GM18520 (cell line): ENCODE measurements at regions not wholly inside any gene's neighbourhood (a gene's known extent, or its start where the extent isn't known, plus 50 kb on each side); places are given as distances from the start of the nearest gene placed in this dataset.
A peak's percentile ranks its signal among the peaks of the same experiment; 100 is the strongest.
"Not testable (repeated sequence)": the region's sequence is repeated elsewhere in the genome, so short reads cannot be mapped to it uniquely, and the experiment has no call there.

Source experiments
- ATAC-seq: cut with Tn5 transposase; IDR thresholded peaks from one replicate; pipeline ENCODE4 v1.9.1; 2021; ENCODE audit not compliant: unreplicated experiment

DNA sequence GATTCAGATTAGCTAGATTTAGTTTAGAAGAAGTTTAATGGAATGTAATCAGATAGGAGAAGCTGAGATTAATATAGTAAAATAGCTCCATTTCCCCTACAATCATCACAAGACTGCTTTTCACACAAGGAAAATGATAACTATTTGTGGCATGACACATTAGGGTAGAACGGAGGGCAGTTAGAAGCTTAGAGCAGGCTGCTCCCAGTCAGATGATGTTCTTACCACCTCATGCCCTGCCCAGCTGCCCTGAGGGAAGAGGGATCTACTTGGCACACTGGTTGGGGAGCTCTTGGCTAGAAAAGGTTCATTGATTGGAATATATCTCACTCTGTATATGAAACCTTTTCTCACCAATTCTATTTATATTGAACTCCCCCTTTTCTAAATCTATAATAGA, 180.7 kb upstream of the IL15 start:
- ATAC-seq, result no peak

DNA sequence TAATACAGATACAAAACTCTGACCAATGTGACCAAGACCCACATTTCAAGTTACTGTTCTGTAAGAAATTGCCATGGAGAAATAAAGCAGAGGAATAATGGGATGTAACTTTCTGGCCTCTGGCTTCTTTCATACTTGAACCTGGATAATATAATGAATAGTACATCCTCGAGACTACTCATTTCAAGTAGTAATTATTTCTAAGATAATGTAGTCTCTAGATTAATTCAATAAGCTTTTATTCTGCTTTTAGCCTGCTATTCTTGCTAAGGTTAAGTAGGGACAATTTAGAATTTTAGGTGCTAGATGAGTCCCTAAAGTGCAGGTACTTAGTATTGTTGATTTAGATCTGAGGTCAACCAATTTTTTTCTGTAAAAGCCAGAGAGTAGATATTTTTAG, 178.7 kb upstream of the IL15 start:
- ATAC-seq, result no peak

DNA sequence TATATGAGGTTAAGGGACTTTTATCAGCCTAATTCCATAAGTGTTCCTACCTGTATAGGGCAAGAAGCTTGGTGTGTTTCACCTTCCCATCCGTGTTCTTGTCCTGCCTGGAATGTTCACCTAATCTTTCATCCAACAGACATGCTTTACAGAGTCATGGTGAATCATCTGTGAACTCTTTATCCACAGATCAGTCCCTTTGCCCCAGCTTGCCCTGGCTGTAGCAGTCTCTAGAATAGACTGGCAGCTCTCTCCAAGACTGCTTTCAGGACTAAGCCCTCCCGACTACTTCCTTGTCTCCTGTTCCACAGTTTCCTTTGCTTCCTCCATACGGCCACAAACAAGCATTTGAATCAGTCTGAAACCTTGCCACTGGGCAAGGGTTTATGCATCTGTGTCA, 177.9 kb upstream of the IL15 start:
- no peak for ATAC-seq

- no peak for ATAC-seq
Measured at GRCh38 chr4:141459020-141459419, 177.4 kb upstream of the IL15 start.

GRCh38 chr4:141462361-141462760, 174.0 kb upstream of the IL15 start:
- no peak for ATAC-seq

DNA sequence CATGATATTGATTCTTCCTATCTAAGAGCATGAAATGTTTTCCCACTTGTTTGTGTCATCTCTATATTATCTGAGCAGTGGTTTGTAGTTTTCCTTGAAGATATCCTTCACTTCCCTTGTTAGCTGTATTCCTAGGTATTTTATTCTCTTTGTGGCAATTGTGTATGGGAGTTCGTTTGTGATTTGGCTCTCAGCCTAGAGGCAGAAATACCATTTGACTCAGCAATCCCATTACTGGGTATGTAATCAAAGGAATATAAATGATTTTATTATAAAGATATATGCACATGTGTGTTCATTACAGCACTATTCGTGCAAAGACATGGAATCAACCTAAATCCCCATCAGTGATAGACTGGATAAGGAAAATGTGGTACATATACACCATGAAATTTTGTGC, 172.7 kb upstream of the IL15 start:
- ATAC-seq, result no peak

- no peak for ATAC-seq
Measured at GRCh38 chr4:141464366-141464765, 172.0 kb upstream of the IL15 start.

GRCh38 chr4:141465171-141465570, 171.2 kb upstream of the IL15 start:
- ATAC-seq, result no peak

GRCh38 chr4:141467225-141467624, 169.2 kb upstream of the IL15 start:
- ATAC-seq, result no peak

DNA sequence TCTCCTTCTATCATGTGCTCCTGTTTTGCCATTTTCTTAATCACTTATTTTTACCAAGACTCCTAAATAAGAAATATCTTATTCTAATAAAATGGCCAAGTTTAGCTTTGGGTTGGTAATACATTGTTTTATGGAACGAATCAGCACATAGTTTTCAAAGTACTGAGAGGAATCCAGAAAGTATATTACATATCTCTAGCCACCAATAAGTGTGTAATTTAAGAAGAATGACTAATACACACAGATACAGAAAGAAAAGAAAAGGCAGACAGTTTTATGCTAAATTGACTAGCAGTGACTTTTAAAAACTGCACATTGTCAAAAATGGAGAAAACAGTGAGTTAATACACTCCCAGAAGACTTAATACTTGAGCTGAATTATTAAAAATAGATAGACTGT, 167.0 kb upstream of the IL15 start:
- ATAC-seq, result no peak

DNA sequence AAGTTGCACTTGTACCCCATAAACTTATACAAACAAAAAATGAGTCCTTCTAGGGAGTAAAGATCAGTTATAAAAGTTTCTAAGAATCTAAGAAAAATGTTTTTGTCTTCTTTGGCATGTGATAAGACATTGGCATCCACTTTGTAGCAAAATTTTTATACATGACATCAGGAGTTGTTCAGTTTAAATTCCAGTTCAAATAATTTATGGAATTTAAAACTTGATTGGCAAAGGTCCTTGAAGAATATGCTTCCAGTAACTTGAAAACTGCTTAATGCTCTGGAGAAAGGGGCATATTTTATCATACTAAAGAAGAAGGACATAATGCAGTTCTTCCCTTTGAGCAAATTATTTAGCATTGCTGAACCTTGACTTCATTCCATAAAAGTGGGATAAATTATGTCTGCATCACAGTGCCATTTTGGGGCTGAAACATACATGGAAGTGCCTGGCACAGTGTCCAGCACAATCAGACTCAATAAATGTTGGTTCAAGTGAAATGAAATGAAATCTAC, 163.3 kb upstream of the IL15 start:
- ATAC-seq, result no peak

DNA sequence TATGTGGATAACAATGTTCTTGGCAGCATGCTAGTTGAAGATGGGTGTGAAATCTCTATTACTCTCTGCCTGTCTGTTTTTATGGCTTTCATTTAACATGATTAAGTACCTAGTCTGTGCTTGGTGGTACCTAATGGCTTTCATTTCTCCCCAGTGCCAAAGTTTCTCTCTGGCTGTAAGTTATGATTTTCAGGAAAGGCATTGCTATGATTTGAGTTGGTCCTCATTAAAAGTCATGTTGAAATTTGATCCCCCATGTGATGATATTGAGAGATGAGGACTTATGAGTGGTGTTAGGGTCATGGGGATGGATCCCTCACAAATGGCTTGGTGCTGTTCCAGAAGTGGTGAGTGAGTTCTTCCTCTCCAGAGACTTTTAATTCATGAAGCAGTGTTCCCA, 162.4 kb upstream of the IL15 start:
- no peak for ATAC-seq

GRCh38 chr4:141480950-141481349, 155.4 kb upstream of the IL15 start:
- no peak for ATAC-seq

DNA sequence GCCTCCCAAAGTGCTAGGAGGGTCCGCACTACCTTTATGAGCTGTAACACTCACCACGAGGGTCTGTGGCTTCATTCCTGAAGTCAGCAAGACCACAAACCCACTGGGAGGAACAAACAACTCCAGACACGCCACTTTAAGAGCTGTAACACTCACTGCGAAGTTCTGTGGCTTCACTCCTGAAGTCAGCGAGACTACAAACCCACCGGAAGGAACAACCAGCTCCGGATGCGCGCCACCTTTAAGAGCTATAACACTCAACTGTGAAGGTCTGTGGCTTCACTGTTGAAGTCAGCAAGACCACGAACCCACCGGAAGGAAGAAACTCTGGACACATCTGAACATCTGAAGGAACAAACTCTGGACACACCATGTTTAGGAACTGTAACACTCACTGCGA, 152.1 kb upstream of the IL15 start:
- not testable (repeated sequence) for ATAC-seq

- no peak for ATAC-seq
Measured at GRCh38 chr4:141486375-141486997, 149.9 kb upstream of the IL15 start.

DNA sequence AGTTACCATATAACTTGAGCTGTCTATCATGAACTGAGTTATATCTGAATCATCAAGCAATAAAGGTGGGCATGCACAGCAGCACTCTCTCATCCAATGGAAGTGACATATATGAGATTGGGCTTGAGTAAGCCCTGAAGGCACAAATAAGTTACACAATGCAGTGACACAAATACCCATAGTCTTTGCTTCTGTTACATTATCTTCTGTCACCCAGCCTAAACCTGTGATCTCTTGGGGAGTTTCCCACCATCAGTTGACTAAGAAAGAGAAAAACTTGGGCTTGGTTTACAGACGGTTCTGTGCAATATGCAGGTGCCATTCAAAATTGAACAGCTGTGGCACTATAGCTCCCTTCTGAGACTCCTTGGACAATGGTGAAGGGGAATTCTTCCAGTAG, 138.8 kb upstream of the IL15 start:
- peak; percentile 96 for ATAC-seq

DNA sequence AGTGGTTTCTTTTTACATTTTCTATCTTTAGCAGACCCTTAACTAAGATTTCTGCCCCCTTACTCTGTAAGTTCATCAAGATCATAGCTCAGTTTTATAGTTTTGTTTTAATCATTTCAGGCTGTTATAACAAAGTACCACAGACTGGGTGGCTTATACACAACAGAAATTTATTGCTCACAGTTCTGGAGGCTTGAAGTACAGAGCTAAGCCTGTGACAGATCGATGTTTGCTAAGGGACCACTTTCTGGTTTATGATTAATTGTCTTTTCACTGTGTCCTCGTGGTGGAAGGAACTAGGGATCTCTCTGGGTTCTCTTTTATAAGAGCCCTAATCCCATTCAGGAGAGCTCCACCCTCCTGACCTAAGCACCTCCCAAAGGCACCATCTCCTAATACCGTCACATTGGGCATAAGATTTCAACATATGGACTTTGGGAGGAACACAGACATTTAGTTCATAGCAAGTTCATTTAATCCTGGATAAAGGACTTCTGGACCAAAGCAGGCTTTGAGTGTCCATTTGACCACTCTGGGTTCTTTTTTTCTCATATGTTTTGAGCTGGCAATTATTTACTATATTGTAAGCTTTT, 137.0 kb upstream of the IL15 start:
- ATAC-seq, result no peak

- ATAC-seq, result no peak
Measured at GRCh38 chr4:141501395-141501794, 135.0 kb upstream of the IL15 start.

DNA sequence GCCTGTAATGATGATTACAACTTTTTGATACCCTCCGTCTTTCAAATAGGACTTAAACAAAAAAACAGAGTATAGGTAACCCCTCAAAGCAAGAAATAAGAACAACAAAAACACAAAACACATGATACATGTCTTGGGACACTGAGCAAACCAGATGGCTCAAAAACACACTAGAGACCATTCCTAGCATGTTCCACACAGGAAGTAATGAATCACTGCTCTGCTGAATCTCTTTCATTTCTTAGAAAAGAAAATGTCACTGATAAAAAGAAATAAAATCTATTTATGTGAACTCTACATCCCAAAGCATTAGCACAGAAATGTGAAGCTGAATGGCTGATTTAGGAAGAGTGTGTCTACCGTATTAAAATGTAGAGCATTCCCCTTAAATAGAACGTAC, 134.5 kb upstream of the IL15 start:
- no peak for ATAC-seq

GRCh38 chr4:141502755-141503154, 133.6 kb upstream of the IL15 start:
- ATAC-seq, result no peak

DNA sequence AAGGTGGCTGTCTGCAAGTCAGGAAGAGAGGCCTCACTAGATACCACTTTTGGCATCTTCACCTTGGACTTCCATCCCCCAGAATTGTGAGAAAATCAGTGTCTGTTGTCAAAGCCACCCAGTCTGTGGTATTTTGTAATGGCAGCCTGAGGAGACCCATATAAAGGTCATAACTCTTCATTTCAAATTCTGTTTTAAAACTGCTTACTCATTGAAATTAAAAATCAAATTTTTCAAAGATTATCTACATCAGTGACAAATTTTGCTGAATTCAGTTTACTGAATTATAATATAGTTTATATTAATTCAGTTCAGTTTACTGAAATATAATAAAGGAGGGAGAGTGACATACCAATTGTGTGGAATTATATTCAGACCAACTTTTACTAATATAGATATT, 133.1 kb upstream of the IL15 start:
- ATAC-seq, result no peak

DNA sequence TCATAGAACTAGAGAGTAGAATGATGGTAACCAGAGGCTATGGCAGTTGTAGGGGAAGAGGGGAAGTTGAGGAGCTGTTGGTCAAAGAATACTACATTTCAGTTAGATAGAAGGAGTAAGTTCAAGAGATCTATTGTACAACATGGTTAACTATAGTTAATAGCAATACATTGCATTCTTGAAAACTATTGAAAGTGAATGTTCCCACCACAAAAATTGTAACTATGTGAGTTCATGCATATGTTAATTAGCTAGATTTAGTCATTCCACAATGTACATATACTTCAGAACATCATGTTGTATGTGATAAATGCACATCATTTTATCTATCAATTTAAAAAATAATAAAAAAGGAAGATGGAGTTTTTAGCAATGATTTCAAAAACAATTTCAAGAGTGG, 125.3 kb upstream of the IL15 start:
- no peak for ATAC-seq

- ATAC-seq, result no peak
Measured at GRCh38 chr4:141513866-141514265, 122.5 kb upstream of the IL15 start.
